Left ventricle myocardium inferior (tissue), 1 donor: ENCODE measurements at regions not wholly inside any gene's neighbourhood (a gene's known extent, or its start where the extent isn't known, plus 50 kb on each side); places are given as distances from the start of the nearest gene placed in this dataset.

ENCODE experiments used
- DNase-seq: peaks from one replicate; pipeline ENCODE4 v3.0.0-alpha.2; 2020
- H3K27ac ChIP-seq: fragments of 200-600 bp; replicated peaks from 2 replicates; pipeline ENCODE4 v1.8.0; 2021
- H3K27me3 ChIP-seq: fragments of 200-600 bp; 2 replicates; pipeline ENCODE4 v1.8.0; 2021; ENCODE audit warnings: low read depth
- H3K36me3 ChIP-seq: fragments of 200-600 bp; 2 replicates; pipeline ENCODE4 v1.8.0; 2021
- H3K4me1 ChIP-seq: fragments of 200-600 bp; 2 replicates; pipeline ENCODE4 v1.8.0; 2021
- H3K4me3 ChIP-seq: fragments of 200-600 bp; 2 replicates; pipeline ENCODE4 v1.8.0; 2021; ENCODE audit warnings: mild to moderate bottlenecking, moderate library complexity
- H3K9me3 ChIP-seq: fragments of 200-600 bp; replicated peaks from 2 replicates; pipeline ENCODE4 v1.8.0; 2021
- intact Hi-C: fragments of 100-400 bp; cut with micrococcal nuclease; formaldehyde crosslinking; loops from one replicate; pipeline ENCODE4 v1.11.0; 2022
- TF ChIP-seq, protein P1 (sequence below): fragments of 200-600 bp; IDR thresholded peaks from 2 replicates; pipeline ENCODE4 v1.8.0; 2021; ENCODE audit warnings: antibody characterized with exemption, mild to moderate bottlenecking, borderline replicate concordance
- donor health status: DM: no; HTN: yes; CAD: no; lungs with severe emphysema.

DNA sequence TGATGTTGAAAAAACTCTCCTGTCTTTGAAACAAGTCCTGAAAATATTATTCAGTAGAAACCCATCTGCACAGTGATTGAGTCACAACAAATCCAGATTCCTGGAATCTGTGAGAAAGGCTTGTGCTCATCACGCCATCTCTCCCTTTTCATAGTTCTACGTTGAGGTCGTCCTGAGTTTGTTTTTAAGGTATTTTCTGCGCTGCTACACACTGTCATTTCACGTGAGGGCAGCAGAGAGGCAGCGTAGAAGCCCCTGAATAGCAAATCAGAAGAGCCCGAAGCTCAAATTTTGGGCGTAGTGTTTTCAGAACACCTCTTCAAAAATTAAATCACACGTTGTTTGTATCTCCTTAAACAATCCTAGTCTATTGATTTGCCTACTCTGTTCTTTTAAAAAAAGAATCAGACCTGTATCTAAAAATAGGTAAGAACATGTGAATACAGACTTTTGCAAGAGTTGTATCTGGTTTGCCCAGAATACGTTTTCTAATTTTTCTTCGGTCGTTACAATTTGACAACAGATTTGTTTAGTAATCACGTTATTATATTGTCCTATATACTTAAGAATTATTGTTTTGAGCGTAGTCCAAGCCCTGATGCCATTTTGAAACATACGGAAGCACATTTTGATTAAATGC is 61.6 kb upstream of the SLC38A11 start:
- Histone ChIP-seq H3K4me1 (peaks cover 7% of the 10 kb centered on the region), H3K27ac (no peak overlapping the region), H3K36me3 (no peaks in the 10 kb centered on the region), H3K4me3 (no peak overlapping the region), H3K9me3 (no peaks in the 10 kb centered on the region), H3K27me3 (no peaks in the 10 kb centered on the region)
- intact Hi-C loops = loop anchor here (5.0 kb wide), 1 partner anchor 185 kb away; the partner anchor contains the start of gene SCN3A
- no peak for DNase-seq
- TF ChIP-seq, protein P1, sequence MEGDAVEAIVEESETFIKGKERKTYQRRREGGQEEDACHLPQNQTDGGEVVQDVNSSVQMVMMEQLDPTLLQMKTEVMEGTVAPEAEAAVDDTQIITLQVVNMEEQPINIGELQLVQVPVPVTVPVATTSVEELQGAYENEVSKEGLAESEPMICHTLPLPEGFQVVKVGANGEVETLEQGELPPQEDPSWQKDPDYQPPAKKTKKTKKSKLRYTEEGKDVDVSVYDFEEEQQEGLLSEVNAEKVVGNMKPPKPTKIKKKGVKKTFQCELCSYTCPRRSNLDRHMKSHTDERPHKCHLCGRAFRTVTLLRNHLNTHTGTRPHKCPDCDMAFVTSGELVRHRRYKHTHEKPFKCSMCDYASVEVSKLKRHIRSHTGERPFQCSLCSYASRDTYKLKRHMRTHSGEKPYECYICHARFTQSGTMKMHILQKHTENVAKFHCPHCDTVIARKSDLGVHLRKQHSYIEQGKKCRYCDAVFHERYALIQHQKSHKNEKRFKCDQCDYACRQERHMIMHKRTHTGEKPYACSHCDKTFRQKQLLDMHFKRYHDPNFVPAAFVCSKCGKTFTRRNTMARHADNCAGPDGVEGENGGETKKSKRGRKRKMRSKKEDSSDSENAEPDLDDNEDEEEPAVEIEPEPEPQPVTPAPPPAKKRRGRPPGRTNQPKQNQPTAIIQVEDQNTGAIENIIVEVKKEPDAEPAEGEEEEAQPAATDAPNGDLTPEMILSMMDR = peak; percentile 71

GRCh38 chr2:165015052-165015642 is 59.8 kb upstream of the SLC38A11 start:
- no peaks in the 10 kb centered on the region for H3K9me3 ChIP-seq
- DNase-seq = peak; percentile 37
- peaks cover 8% of the 10 kb centered on the region for H3K27me3 ChIP-seq
- TF ChIP-seq, protein P1 = peak; percentile 90
- H3K36me3 ChIP-seq = no peaks in the 10 kb centered on the region
- intact Hi-C loops = loop anchor here (5.0 kb wide), 1 partner anchor 187 kb away; the partner anchor contains the start of gene SCN3A
- H3K4me3 ChIP-seq = no peak overlapping the region
- H3K27ac ChIP-seq = no peak overlapping the region
- H3K4me1 ChIP-seq = peaks cover 7% of the 10 kb centered on the region

DNA sequence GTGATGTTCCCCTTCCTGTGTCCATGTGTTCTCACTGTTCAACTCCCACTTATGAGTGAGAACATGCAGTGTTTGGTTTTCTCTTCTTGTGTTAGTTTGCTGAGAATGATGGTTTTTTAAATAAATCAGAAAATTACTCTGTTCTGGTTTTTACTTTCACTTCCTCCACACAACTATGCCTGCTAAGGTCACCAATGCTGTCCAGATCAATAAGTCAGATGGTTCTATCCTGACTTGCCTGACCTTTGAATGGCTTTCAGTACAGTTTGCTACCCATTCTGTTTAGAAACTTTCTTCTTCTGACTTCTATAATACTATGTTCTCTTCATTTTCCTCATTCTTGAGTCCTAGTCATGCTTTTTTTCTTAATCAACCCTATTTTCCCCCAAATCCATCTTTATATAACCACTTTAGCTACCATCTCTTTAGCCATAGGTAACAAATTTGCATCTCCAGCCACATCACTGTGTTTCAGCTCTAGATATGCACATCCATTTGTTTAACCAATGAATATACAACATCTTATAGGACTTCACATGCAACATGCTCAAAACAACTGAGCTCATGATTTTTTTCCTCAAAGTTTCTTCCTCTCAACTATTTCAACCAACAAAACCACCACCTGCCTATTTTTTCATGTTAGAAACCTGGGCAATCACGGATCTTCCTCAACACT is 58.8 kb upstream of the SLC38A11 start:
- Histone ChIP-seq H3K27ac (no peak overlapping the region), H3K27me3 (peaks cover 8% of the 10 kb centered on the region), H3K9me3 (no peaks in the 10 kb centered on the region), H3K4me1 (peaks cover 7% of the 10 kb centered on the region), H3K4me3 (no peak overlapping the region), H3K36me3 (no peaks in the 10 kb centered on the region)
- DNase-seq = no peak
- TF ChIP-seq, protein P1 = no peak
- intact Hi-C loops = no loop called here

DNA sequence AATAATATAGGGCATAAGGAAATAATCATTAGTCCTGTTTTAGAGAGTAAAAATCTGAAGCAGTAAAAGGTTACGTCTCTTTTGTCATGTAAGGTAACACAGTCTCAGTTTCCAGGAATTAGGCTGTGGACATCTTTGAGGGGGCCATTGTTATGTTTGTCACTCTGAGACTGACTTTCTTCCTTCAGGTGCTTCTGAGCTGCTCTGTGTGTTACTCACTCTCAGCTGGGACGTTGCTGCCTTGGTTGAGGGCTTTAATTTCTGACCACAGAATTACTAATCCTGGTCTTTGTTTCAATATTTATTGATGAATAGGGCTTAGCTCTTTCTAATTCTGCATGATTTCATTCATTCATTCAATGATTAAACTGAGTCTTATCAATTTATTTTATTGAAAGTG is 55.9 kb upstream of the SLC38A11 start:
- TF ChIP-seq, protein P1 = no peak
- DNase-seq = no peak
- Histone ChIP-seq H3K9me3 (no peaks in the 10 kb centered on the region), H3K27ac (no peak overlapping the region), H3K36me3 (no peaks in the 10 kb centered on the region), H3K27me3 (peaks cover 15% of the 10 kb centered on the region), H3K4me3 (no peak overlapping the region), H3K4me1 (no peaks in the 10 kb centered on the region)
- intact Hi-C loops = no loop called here

DNA sequence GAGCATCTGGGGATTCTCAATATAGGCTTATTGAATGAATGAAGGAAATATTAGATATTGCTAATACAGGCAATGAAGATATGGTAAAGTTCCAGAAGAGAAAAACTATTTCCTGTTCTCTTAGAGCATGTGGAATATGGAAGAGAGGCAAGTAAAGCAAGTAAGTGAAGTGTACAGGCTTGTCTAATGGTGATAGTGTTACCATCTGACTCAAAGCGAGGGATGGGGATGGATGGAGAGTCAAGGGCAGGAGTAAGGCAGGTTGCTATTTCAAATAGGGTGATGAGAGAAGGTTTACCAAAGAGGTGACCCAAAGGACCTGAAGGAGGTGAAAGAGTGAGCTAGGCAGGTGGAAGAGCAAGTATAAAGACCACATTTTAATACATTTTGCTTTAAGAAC is 55.2 kb upstream of the SLC38A11 start:
- Histone ChIP-seq H3K27ac (no peak overlapping the region), H3K27me3 (peaks cover 15% of the 10 kb centered on the region), H3K36me3 (no peaks in the 10 kb centered on the region), H3K4me3 (no peak overlapping the region), H3K9me3 (no peaks in the 10 kb centered on the region), H3K4me1 (no peaks in the 10 kb centered on the region)
- TF ChIP-seq, protein P1 = no peak
- no peak for DNase-seq
- intact Hi-C loops = no loop called here
